GM19023 (cell line): ENCODE measurements at regions not wholly inside any gene's neighbourhood (a gene's known extent, or its start where the extent isn't known, plus 50 kb on each side); places are given as distances from the start of the nearest gene placed in this dataset.

Experiments used
- ATAC-seq: cut with Tn5 transposase; IDR thresholded peaks from one replicate; pipeline ENCODE4 v1.9.1; 2021; ENCODE audit warnings: mild to moderate bottlenecking, moderate library complexity; ENCODE audit not compliant: unreplicated experiment

DNA sequence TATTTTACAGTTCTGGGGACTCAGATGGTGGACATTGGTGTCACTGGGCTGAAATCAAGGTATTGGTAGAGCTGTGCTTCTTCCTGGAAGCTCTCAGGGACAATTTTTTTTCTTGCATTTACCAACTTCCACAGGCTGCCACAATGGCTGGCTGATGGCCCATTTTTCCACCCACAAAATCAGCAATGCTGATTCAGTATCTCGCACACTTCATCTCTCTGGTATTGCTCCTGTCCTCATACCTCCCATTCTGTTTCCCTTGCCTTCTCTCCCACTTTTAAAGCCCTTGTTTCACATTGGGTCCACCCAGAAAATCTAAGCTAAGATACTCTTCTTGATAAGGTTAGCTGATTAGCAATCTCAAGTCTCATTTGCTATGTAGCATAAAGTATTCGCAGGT lies 530.9 kb upstream of the POM121L12 start:
- ATAC-seq, result no peak

DNA sequence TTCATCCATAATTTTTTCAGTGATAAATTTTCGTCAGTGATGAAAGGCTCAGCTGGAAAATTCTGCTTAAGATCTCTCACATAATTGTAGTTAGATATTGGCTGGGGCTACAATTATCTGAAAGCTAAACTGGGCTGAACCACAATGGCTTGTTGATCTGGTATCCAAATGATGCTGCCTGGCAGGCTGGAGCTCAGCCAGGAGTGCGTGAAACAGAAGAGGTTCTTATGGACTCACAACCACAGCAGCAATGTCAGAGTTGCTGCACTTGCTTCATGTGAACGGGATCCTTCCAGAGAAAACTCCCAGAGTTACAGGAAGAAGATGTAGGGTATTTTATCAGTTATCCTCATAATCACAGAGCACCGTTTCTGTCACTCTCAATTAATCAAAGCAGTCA lies 533.2 kb upstream of the POM121L12 start:
- ATAC-seq, result no peak

DNA sequence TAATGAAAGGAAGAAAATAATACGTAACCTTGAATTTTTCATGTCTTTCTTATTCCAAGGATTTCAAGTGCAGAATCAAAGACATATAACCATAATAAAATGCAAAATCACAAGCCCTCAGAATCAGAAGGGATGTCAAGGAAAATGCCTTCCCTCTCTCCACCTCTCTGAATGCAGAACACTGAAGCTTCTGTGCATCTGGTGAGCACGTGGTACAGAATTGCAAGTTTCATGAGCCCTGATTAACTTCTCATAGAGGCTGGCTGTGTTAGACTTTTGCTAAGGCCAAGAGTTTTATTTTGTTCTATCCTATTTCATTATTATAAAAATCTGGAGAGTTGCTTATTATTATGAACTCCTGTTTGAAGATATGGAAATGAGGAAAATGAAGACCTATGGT lies 533.7 kb upstream of the POM121L12 start:
- no peak for ATAC-seq

DNA sequence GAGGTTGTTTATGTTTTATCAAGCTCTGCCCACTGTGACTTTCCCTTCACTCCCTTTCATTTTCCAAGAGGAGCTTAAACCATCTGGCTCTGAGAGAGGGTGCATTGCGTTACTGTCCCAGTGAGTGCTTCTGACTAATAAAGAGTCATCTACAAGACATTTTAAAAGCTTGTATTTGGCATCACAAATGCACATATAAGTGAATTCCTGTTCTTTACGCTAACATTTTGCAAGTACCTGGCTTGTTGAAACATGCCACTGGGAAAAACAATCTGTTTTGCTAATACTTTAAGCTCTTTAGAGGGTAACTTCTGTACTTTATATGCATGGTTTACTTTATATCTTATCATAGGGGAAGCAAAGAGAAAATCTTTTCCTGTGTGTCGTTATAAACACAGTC lies 534.6 kb upstream of the POM121L12 start:
- no peak for ATAC-seq

DNA sequence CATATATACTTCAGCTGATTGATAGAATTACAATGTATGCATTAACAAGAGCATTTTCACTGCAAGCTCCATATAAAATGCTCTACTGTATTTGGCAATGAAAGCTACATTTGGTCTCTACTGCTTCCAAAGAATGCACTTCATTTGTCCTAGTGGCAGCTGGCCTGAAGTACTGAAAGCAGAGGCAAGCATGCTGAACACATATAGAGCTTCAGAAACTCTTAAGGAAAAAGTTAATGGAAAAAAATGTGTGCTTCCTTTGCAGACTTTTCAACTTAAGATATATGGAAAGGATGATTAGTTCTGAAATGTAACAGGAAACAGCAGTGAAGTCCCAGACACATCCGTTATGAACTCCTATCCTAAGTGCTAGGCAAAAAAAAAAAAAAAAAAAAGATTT lies 537.1 kb upstream of the POM121L12 start:
- ATAC-seq, result no peak

DNA sequence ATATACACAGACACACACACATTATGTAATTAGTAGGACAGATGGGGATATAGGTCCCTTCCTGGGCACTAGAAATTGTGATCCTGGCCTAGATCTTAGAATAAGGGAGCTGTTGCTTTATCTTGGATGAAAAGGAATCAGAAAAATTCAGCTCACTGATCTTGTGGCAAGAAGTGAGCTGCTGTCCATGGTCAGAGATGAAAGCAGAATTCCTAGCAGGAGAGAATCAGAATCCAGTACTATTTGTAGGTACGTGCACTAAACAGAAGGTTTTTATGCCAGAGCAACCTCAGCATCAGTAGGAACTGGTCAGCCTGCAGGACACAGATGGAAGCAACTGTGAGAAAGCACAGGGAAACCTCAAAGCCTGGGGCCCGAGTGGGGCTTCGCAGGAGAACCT lies 549.2 kb upstream of the POM121L12 start:
- no peak for ATAC-seq

DNA sequence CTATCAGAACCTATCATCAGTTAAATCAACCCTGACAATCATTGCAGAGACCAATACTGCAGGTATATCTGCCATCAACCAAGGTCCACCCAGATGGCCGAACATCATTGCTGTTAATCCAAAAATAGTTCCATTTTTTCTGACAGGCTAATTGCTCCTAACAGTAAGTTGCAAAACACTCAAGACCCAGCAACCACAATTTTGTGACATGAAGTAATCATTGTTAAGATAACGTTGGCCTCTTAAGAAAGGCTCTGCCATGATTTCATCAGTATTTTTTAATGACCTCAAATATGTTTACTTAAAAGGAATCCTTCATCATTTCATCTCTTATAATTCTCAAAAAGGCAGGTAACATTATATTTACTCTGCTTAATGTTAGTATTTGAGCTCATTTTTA lies 553.4 kb upstream of the POM121L12 start:
- no peak for ATAC-seq

DNA sequence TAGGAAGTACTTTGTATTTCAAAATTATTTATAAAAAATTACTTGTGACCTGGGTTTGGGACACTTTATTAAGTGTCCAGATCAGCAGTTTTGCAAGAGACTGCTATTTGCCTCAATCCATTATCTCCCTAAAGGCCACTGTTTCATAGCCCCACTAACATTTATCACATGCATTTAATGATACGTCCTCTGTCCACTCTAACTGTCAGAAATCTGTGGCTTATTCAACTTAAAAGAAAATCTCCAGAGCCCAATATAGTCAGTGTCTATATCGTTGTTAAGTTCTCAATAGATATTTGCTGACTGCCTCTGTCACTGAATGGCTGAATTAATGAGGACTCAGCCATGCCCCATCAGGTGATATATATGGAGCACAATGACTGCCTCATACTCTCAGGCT lies 553.9 kb upstream of the POM121L12 start:
- no peak for ATAC-seq

DNA sequence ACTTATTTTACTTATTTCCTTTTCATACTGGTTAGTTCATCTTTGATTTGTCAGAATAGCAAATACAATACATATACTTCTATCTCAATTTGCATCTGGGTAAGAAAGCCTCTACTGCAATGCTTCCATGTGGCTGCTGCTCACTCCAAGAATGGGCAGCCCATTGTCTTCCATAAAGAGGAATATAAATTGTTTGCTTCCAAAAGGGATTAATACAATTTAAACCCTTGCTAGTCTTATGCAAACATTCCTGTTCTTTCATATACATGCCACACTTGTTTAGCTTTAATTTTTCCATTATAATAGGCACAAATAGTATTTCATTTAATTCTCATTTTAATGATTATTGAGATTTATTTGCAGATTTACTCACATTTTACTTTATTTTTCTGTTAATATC lies 555.4 kb upstream of the POM121L12 start:
- no peak for ATAC-seq

DNA sequence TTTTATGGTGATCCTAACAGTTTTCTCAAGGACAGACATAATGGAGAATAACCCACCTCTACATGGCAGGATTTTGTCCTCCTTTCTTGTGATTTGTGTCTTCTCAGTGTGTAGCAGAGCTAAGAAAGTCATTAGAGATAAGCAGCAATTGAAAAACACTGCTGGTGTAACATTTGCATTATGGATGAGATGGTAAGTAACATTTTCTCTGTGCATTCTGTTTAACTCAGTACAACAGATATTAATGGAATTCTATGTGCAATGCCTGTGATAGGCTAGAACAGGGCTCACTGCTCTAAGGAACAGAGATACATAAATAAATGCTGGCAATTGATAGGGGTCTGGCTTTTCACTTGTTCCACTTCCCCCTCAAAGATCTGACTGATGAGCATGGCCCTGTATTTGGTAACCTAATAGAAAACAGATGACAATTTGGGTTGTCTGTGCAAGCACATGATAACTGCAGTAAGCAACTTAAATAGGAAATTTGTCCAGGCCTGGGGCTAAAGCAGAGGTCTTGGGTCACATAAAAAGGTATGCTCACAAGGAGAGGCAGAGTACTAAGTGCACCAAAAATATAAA lies 560.3 kb upstream of the POM121L12 start:
- ATAC-seq, result no peak

DNA sequence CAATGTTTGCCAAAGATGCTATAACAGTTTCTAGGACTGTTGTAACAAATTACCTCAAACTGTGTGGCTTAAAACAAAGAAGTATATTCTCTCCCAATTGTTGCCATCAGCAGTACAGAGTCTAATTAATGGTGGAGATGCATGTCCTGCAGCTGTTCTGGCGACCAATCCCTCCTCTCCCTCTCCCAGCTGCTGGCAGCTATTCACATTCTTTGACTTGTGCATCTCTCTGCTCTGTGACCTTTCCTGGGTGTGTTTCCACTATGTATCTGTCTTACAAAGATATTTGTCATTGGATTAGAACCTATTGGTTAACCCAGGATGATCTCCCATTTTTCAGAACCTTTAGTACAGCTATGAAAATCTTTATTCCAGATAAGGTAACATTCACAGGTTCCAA lies 561.7 kb upstream of the POM121L12 start:
- no peak for ATAC-seq

DNA sequence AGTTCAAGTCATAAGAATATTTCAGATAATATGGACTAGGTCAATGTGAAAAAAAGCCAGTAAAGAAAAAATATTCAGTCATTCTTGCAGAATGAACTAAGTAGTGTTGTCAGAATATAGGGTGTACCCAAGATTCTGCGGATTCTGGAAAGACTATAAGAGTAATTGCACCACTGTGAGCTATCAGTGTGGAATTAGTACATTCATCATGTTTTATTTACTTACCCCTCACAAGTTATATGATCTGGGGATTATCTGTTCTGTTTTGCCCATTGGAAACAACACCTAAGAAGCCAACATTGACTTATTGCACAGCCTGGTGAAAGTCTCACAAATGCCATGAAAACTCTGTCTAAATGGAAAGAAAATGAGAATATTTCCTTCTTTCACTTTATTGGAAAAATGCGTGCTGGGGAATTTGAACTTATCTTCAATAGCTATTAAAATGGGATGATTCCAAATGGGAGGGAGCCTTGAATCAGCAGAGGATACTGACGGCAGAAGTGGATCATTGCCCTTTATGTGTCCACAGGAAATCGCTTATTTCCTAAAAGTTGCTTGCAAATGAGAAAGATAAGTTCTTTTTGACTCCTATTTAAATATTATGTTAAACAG lies 563.3 kb upstream of the POM121L12 start:
- no peak for ATAC-seq

DNA sequence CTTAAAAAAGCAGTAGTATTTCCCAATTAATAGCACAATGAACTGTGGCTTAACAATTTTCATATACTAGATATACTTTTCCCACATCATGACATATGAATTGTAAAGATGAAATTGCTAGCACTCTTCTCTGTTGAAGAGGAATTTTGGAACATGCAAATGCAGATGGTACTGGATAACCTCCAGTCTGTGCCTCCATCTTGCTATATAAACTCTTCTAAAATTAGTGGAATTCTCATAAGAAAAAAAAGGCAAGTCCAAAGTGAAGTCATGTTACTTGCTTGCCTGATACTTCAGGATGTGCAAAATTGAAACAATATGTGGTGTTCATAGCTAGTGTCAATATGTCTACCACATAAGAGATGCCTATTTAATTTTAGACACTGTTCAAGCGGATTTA lies 570.2 kb upstream of the POM121L12 start:
- ATAC-seq, result no peak

DNA sequence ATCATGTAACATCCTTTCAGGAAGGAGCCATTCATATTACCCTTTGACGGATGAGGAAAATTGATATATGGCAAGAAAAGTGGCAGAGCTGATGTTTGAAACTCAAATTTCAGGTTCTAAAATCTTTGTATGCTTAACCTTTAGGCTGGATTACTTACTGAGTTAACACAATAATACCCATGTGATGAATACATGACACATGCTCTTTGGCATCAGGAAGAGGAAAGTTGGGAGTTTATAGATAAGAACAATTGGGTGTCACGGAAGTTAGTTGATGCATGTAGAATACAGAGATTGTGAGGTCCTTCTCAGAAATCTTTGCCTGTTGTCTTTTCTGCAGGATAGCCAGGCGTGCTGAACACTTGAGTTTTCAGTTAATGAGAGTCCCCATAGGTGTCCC lies 572.1 kb upstream of the POM121L12 start:
- no peak for ATAC-seq

DNA sequence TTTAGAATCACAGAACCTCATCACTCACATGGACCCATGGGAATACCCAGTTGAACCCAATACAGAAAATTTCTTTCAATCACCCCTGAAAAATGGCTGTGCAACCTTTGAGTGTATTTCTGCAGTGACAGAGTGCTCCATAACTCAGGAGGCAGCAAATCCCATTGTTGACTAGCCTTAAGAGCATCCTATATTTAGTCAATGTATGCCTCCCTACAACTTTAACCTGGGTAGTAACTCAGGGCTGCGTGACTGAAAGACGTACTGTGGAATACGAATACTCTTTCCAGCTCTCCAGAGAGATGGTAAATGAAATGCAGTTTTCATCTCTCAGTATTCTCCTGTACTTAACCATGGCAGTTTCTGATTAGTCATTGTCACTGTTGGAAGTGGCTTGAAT lies 573.0 kb upstream of the POM121L12 start:
- no peak for ATAC-seq

DNA sequence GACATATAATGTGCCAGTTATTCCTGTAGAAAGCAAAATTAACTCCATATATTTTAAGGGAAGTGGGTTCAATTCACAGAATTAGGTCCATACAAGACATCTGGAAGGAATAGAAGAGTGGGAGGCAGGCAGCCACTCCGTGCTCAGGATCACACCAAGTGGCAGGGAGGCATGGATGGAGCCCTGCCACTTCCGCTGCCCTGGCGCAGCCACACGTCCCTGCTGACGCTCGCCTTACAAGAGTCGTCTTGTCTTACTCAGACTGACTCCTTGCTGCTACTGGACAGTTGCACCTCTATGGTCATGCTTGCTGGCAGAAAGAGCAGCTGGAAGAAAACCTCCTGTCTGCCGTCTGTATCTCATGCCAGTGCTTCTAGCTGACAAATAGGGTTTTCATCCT lies 579.9 kb upstream of the POM121L12 start:
- ATAC-seq, result no peak

DNA sequence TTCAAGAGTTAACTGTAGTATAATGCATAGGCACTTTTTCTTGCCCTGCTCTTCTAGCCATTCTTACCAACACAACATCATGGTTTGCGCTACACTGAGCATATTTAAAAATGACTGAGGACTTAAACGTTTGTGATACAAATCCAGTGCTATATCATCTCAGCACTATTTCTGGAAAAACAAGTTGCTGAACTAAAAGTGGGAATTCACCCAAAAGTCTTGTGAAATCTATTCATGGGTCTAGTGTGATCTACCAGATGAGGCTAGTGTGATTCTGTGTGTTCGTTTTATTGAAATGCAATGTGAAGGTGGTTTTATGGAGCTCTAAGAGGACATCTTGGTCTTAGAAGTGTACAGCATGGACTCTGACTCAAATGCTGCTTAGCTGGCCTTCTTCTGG lies 584.6 kb upstream of the POM121L12 start:
- no peak for ATAC-seq

DNA sequence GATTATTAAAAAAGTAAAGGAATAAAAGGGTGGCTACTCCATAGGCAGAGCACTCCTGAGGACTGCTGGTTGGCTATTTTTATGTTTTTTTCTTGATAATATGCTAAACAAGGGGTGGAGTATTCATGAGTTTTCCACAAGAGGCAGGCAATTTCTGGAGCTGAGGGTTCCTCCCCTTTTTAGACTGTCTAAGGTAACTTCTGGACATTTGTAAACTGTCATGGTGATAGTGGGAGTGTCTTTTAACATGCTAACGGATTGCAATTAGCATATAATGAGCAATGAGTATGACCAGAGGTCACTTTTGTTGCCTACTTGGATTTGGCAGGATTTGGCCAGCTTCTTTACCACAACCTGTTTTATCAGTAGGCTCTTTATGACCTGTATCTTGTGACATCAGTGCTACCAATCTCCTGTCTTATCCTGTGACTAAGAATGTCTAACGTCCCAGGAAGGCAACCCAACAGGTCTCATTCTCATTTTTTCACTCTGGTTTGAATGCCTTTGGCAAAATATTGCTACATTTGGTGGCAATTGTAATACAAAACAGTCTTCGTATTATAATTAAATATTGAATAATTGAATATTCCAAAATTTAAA lies 587.8 kb upstream of the POM121L12 start:
- no peak for ATAC-seq

DNA sequence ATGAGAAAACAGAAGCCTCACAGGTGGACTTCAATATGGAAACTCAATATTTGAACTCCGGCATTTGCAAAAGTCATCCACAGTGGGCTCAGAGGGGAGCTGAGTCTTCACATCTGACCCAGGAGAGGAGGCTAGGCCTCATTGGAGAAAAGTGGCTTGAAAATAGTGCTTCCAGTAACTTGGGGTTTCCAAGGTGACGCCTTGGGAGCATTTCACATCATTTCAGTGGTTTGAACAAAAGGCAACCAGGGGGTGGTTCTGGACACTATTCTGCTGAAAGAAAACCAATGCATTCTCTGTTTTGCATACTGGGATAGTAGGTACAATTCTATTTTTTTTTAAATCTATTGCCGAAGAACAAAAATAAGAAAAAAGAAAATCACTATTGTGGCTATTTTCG lies 599.2 kb upstream of the POM121L12 start:
- no peak for ATAC-seq

DNA sequence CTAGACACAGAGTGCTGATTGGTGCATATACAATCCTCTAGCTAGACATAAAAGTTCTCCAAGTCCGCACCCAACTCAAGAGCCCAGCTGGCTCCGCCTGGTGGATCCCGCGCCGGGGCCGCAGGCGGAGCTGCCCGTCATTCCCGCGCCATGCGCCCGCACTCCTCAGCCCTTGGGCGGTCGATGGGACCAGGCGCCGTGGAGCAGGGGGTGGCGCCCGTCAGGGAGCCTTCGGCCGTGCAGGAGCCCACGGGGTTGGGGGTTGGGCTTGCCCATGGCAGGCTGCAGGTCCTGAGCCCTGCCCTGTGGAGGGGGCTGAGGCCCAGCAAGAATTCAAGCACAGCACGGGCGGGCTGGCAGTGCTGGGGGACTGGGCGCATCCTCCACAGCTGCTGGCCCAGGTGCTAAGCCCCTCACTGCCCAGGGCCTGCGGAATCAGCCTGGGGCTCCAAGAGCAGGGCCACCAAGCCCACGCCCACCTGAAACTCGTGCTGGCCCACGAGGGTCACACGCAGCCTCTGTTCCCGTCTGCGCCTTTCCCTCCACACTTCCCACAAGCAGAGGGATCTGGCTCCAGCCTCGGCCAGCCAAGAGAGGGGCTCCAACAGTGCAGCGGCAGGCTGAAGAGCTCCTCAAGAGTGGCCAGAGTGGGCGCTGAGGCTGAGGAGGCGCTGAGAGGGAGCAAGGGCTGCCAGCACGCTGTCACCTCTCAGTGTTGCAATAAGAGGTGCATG lies 604.2 kb upstream of the POM121L12 start:
- no peak for ATAC-seq

DNA sequence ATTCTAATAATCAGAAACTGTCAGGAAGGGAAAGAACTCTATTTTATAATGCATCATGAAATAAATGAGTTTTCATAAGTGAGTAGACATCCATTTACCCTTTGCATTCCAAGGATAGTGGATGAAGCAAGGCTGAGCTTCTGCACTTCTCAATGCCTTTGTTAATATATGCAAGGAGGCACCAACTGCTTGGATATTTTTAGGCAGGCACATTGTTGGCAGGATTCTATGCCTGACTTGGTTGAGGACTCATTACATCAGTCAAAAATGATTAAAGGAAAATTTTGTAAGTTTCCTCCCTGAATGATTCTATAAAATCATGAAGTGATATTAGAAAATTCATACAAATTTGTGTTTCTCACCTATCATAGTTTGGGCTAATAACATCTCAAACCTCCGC lies 612.2 kb upstream of the POM121L12 start:
- no peak for ATAC-seq

DNA sequence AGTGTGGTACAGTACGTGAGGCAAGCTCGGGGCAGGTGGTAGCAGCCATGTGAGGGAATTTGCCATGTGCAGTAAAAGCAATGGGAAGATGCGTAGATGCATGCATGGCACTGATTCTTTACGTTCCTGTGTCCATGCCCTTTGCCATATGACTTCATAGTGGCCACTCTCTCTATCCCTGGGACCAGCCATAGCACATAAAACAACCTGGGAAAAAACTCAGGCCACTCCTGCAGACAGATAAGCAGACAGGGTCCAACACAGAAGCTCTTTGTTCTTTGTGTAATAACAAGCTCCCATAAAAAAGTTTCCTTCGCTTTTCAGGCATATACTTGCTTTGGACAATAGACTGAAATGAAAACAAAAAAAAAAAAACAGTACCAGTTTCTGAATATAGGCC lies 622.4 kb upstream of the POM121L12 start:
- ATAC-seq, result no peak
